Subcutaneous abdominal adipose tissue (tissue), 5 donors: ENCODE measurements at regions not wholly inside any gene's neighbourhood (a gene's known extent, or its start where the extent isn't known, plus 50 kb on each side); places are given as distances from the start of the nearest gene placed in this dataset.

Source experiments
- H3K27ac ChIP-seq: one replicate; pipeline ENCODE4 v1.7.0; 2013; ENCODE audit warnings: low read depth, mild to moderate bottlenecking, inconsistent platforms, low read length, moderate library complexity
- H3K27me3 ChIP-seq, 5 donors: one replicate each; pipeline ENCODE4 v1.7.0; 2013; ENCODE audit warnings: low read length in 5 of 5, inconsistent platforms in 1 of 5; ENCODE audit not compliant: control insufficient read depth in 5 of 5, insufficient read depth in 4 of 5
- H3K36me3 ChIP-seq, 5 donors: one replicate each; pipeline ENCODE4 v1.7.0; 2013; ENCODE audit warnings: low read length in 5 of 5; ENCODE audit not compliant: control insufficient read depth in 5 of 5, insufficient read depth in 5 of 5
- H3K4me1 ChIP-seq, 5 donors: one replicate each; pipeline ENCODE4 v1.7.0; 2013; ENCODE audit warnings: low read length in 5 of 5, mild to moderate bottlenecking in 3 of 5, moderate library complexity in 1 of 5; ENCODE audit not compliant: control insufficient read depth in 5 of 5, insufficient read depth in 5 of 5
- H3K4me3 ChIP-seq, 5 donors: one replicate each; pipeline ENCODE4 v1.7.0; 2013; ENCODE audit warnings: low read length in 5 of 5, low read depth in 1 of 5
- H3K9ac ChIP-seq, 5 donors: one replicate each; pipeline ENCODE4 v1.7.0; 2013; ENCODE audit warnings: low read length in 5 of 5, mild to moderate bottlenecking in 4 of 5, moderate library complexity in 3 of 5
- H3K9me3 ChIP-seq, 5 donors: one replicate each; pipeline ENCODE4 v1.7.0; 2013; ENCODE audit warnings: low read length in 5 of 5; ENCODE audit not compliant: control insufficient read depth in 5 of 5
- donor health status: healthy.
- donor health status: healthy.
- donor health status: healthy.
- donor health status: healthy.
- donor health status: healthy.

DNA sequence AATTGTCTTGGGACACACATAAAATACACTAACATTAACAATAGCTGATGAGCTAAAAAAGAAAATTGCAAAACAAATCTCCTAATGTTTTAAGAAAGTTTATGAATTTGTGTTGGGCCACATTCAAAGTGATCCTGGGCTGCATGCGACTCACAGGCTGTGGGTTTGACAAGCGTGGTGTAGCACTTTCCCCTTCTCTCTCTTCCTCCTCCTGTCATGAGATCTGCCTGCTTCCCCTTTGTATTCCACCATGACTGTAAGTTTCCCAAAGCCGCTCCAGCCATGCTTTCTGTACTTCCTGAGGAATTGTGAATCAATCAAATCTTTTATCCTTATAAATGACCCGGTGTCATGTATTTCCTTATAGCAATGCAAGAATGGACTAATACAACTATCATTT lies 178.0 kb downstream of the TLR4 start:
- Histone ChIP-seq H3K4me3 (no peak overlapping the region), H3K36me3 (no peaks in the 10 kb centered on the region), H3K9me3 (no peaks in the 10 kb centered on the region), H3K9ac (no peak overlapping the region), H3K27me3 (no peaks in the 10 kb centered on the region), H3K27ac (no peak overlapping the region), H3K4me1 (no peaks in the 10 kb centered on the region)

DNA sequence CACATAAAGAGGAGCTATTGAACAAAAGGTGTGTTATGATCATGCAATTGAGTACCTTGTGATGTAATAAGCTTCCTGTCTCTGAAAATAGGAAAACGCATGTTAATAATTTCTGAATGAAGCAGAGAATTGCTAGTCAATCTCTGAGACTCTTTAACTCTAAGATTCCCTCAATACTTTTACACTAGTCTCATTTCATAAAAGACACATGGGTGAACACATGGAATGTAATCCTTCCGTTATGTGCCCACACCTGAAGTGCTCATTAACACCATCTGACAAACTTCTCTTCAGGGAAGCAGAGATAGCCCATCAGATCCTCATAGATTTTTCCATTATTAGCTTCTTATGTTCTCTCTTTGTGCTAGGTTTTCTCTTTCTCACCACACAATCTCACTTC lies 182.4 kb downstream of the TLR4 start:
- H3K4me1 ChIP-seq = no peaks in the 10 kb centered on the region
- H3K36me3 ChIP-seq = no peaks in the 10 kb centered on the region
- no peak overlapping the region for H3K27ac ChIP-seq
- no peaks in the 10 kb centered on the region for H3K27me3 ChIP-seq
- no peaks in the 10 kb centered on the region for H3K9me3 ChIP-seq
- H3K4me3 ChIP-seq = no peak overlapping the region
- no peak overlapping the region for H3K9ac ChIP-seq

DNA sequence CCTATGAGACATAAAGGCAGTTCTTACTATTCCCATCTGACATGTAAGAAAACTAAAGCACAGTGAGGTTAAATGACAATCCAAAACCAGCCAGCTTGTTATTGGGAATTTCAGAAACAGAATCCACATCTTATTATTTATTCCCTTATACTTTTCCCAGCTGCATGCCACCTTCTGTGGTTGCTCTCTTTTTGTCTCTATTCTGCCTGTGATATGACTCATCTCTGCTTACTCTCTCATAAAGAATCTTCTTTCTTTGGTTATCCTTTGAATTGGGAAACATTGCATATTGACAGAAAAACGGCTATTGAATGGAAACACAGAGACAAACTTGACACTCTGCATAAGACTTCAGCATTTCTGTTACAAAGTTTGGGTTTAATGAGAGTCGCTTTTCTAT lies 183.2 kb downstream of the TLR4 start:
- Histone ChIP-seq H3K27me3 (no peaks in the 10 kb centered on the region), H3K4me1 (no peaks in the 10 kb centered on the region), H3K9me3 (no peaks in the 10 kb centered on the region), H3K36me3 (no peaks in the 10 kb centered on the region), H3K27ac (no peak overlapping the region), H3K9ac (no peak overlapping the region), H3K4me3 (no peak overlapping the region)

DNA sequence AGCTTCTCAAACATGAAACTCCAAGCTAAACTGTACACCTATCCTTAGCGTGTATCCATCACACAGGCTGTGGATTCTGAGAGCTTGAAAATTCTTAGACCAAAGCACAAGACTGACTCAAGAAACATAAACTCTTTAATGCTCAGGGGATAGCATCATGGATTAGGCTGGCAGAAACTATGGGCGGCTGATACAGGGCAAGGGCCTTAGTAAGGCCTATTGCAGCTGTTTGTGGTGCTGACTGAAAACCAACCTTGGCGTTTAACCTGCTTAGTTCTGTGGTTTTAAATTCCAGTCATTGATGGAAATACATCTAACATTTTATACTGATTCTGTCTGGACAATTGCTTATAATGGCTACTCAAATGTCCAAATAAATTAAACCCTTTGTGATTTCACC lies 183.7 kb downstream of the TLR4 start:
- no peaks in the 10 kb centered on the region for H3K36me3 ChIP-seq
- H3K27me3 ChIP-seq = no peaks in the 10 kb centered on the region
- H3K27ac ChIP-seq = no peak overlapping the region
- no peaks in the 10 kb centered on the region for H3K9me3 ChIP-seq
- no peak overlapping the region for H3K4me3 ChIP-seq
- H3K4me1 ChIP-seq = no peaks in the 10 kb centered on the region
- H3K9ac ChIP-seq = no peak overlapping the region

DNA sequence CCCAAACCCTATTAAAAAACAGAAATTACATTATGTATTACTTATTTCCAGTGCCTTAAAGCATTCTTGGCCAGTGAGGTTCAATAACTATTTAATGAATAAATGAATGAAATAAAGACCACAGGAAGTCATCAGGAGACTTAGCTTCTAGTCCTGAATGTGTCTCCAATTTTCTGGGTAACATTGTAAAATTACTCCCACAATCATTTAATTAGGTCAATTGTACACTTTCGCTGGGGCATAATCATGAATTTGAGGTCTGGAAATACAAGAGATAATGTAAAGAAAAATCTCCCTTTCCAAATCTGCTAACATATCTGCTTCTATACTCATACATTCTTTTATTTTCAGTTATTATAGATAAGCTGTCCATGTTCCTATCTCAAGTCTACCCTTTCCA lies 199.2 kb downstream of the TLR4 start:
- no peaks in the 10 kb centered on the region for H3K36me3 ChIP-seq
- H3K9ac ChIP-seq = no peak overlapping the region
- H3K4me3 ChIP-seq = no peak overlapping the region
- H3K4me1 ChIP-seq = no peaks in the 10 kb centered on the region
- H3K27ac ChIP-seq = no peak overlapping the region
- H3K27me3 ChIP-seq = no peaks in the 10 kb centered on the region
- H3K9me3 ChIP-seq = no peaks in the 10 kb centered on the region

DNA sequence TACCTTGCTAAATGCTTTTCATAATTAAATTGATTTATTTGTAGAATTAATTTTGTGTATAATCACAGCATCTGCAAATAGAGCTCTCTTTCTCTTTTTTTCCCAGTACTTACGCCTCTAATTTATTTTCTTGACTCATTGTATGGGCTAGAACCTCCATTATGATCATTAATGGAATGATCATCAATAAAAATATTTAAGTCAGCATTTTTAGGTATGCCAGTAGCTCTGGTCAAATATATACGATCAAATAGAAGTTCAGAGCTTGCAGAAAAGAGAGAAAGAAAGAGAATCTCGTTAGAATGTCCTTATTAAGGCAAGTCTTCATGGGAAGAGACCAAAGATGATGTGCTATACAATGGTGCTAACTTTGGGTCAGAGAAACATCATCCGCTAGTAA lies 202.6 kb downstream of the TLR4 start:
- Histone ChIP-seq H3K9me3 (peaks cover 5 to 13% (median 6%) of the 10 kb centered on the region in 5 donors), H3K4me3 (no peak overlapping the region), H3K27ac (no peak overlapping the region), H3K9ac (no peak overlapping the region), H3K4me1 (no peaks in the 10 kb centered on the region), H3K36me3 (no peaks in the 10 kb centered on the region), H3K27me3 (no peaks in the 10 kb centered on the region)

DNA sequence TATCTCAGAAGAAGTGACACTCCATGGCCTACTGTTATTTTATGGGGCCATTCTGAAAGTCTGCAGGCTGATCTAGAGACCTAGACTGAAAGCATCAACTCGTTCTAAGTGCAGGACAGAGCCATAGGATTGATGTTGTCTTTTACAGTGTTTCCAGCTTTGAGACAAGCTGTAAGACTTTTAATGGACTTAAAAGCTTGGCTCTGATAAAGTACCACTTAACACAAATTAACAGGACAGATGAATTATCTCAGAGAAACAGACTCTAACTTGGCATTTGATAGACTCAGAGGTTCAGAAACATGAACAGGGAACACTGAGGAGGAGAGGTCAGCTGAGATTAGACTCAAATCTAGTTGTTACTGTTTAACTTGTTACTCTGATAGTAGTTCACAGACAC lies 203.2 kb downstream of the TLR4 start:
- Histone ChIP-seq H3K27me3 (no peaks in the 10 kb centered on the region), H3K4me1 (no peaks in the 10 kb centered on the region), H3K4me3 (no peak overlapping the region), H3K9me3 (peaks cover 5 to 16% (median 6%) of the 10 kb centered on the region in 5 donors), H3K27ac (no peak overlapping the region), H3K9ac (no peak overlapping the region), H3K36me3 (no peaks in the 10 kb centered on the region)

DNA sequence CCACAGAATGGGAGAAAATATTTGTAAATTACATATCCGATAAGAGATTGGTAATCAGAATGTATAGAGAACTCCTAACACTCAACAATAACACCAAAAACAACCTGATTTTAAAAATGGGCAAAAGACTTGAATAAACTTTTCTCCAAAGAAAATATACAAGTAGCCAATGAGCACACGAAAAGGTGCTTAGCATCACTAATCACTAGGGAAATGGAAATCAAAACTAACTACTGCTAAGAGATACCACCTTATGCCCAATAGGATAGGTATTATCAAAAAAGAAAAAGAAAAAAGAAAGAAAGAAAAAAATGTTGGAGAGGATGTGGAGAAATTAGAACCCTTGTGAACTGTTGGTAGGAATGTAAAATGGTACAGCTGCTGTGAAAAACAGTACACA lies 212.1 kb downstream of the TLR4 start:
- Histone ChIP-seq H3K27ac (no peak overlapping the region), H3K36me3 (no peaks in the 10 kb centered on the region), H3K27me3 (no peaks in the 10 kb centered on the region)

DNA sequence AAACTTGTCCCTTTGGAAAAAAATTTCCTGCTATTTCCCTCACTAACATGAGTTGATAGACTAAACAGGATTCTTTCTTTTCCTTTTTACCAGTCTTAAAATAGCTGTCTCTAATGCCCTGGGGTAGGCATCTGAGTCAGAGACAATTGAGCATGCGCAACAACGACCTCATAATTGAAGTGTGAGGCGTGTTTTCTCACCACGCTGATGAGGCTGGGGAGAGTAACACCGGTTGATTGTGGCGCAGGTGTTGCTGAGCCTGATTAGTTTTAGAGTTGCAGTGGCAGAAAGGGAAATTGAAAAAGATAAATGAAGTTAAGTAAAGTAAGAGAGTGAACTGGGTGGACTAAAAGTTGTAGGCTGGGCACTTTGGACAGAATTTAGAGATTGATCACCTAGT lies 213.7 kb downstream of the TLR4 start:
- Histone ChIP-seq H3K36me3 (no peaks in the 10 kb centered on the region), H3K4me1 (no peaks in the 10 kb centered on the region), H3K27me3 (no peaks in the 10 kb centered on the region), H3K27ac (no peak overlapping the region), H3K9ac (no peak overlapping the region), H3K9me3 (no peaks in the 10 kb centered on the region), H3K4me3 (no peak overlapping the region)

More for the DNA sequence above, 212.1 kb downstream of the TLR4 start:
- no peaks in the 10 kb centered on the region for H3K4me1 ChIP-seq
- no peak overlapping the region for H3K9ac ChIP-seq
- H3K9me3 ChIP-seq = peaks cover 3 to 8% (median 5%) of the 10 kb centered on the region in 5 donors
- H3K4me3 ChIP-seq = no peak overlapping the region

DNA sequence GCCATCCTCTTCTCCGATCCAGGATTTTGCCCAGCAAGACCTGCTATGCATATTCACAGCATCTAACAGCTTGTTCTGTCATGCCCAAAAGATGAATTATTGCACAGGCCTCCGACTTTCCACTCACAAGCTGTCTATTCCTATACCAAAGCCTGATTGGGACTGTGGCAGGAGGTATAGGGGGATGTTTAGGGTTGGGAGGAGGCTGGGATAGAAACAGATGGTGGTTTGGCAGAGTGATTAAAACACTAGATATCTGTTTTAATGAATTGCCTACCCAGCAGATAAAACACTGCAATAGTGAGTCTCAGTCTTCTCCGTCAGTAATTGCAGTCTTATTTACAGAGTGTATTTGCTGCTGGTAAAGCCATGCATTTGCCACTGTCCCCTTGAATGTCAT lies 215.3 kb downstream of the TLR4 start:
- Histone ChIP-seq H3K27me3 (no peaks in the 10 kb centered on the region), H3K9me3 (no peaks in the 10 kb centered on the region), H3K4me3 (no peak overlapping the region), H3K9ac (no peak overlapping the region), H3K27ac (no peak overlapping the region), H3K4me1 (no peaks in the 10 kb centered on the region), H3K36me3 (no peaks in the 10 kb centered on the region)

DNA sequence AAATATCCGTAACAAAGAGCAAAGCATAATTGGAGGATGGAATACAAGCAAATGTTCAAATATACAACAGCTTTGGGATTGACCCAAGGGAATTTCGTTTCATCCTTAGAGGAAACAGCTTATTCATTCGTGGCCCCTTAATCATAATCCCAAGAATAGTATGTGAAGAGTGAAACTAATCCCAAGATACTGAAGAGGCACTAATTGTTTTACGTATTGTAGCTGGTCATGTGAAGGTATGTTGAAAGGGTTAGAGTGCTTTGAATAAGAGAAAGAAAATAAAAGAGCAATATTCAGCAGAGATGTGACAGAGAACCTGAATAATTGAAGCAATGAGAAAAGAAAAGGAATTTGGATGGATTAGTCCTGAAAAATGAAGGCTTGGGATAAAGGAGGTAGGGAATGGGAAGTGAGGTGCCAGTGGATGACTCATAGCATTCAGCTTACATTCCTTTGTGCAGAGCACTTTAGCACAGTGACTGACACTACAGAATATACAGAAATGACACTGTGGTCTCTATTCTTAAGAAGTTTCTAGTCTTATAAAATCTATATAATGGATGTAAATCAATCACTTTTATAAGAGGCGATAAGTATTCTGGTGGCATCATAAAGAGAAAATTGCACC lies 221.9 kb downstream of the TLR4 start:
- no peaks in the 10 kb centered on the region for H3K27me3 ChIP-seq
- H3K4me3 ChIP-seq = no peak overlapping the region
- H3K9me3 ChIP-seq = no peaks in the 10 kb centered on the region
- H3K4me1 ChIP-seq = peaks cover 0 to 22% (median 11%) of the 10 kb centered on the region in 5 donors
- H3K9ac ChIP-seq = no peak overlapping the region
- no peak overlapping the region for H3K27ac ChIP-seq
- H3K36me3 ChIP-seq = no peaks in the 10 kb centered on the region
